ENCODE measurements at regions not wholly inside any gene's neighbourhood (a gene's known extent, or its start where the extent isn't known, plus 50 kb on each side); places are given as distances from the start of the nearest gene placed in this dataset.

DNA sequence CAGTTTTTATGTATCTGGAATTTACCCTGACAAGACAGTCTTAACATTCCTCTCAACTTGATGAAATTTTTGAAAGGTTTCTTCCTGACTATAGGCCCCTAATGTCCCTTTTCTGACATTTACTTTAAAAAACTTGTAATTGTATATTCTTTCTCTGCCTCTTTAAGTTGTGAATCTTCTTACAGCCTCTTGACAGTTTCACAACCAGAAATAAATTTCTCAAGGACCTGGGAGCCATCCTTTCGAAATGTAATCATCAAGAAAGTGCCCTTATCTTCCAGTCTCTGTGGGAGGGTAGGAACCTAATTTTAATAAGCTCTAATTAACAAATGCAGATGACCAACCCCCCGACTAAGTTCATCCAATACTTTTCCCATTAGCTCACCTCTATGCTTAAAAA lies 403.6 kb upstream of the GJE1 start:
- 62 to 68% (median 65%) methylated on average over 2 of the region's 2 CpGs for WGBS, 4 donors
- Histone ChIP-seq H3K27me3 (no peaks in the 10 kb centered on the region), H3K27ac (no peak overlapping the region), H3K4me3 (no peak overlapping the region), H3K36me3 (replicated peaks in 1 of 2) (no peaks in the 10 kb centered on the region), H3K9me3 (replicated peaks in 1 of 3) (no peaks in the 10 kb centered on the region), H3K4me1 (replicated peaks in 1 of 2) (no peaks in the 10 kb centered on the region)
- DNase-seq, result no peak
- intact Hi-C loops (cut with DNase I), result no loop called here
- TF ChIP-seq POLR2A (IDR thresholded peaks at IDR 0.05), result no peak
- TF ChIP-seq, protein P1, sequence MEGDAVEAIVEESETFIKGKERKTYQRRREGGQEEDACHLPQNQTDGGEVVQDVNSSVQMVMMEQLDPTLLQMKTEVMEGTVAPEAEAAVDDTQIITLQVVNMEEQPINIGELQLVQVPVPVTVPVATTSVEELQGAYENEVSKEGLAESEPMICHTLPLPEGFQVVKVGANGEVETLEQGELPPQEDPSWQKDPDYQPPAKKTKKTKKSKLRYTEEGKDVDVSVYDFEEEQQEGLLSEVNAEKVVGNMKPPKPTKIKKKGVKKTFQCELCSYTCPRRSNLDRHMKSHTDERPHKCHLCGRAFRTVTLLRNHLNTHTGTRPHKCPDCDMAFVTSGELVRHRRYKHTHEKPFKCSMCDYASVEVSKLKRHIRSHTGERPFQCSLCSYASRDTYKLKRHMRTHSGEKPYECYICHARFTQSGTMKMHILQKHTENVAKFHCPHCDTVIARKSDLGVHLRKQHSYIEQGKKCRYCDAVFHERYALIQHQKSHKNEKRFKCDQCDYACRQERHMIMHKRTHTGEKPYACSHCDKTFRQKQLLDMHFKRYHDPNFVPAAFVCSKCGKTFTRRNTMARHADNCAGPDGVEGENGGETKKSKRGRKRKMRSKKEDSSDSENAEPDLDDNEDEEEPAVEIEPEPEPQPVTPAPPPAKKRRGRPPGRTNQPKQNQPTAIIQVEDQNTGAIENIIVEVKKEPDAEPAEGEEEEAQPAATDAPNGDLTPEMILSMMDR (IDR thresholded peaks at IDR 0.05), result no peak

DNA sequence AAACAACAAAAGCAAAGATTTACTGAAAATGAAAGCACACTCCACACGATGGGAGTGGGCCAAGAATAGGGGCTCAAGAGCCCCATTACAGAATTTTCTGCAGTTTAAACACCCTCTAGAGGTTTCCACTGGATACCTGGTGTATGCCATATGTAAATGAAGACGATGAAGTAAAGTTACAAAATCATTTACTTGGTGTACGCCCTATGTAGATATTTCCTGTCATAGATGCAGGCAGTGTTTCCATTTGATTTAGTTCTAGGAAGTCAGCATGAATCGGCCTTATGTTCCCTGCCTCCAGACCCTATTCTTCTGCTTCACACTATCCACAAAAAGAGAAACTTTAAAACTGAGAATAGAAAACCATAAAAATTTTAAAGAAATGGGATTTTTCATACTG lies 404.4 kb upstream of the GJE1 start:
- no peak for DNase-seq
- H3K27ac ChIP-seq, result no peak overlapping the region
- H3K27me3 ChIP-seq, result no peaks in the 10 kb centered on the region
- no peaks in the 10 kb centered on the region for H3K9me3 ChIP-seq (replicated peaks in 1 of 3)
- H3K4me3 ChIP-seq, result no peak overlapping the region
- TF ChIP-seq, protein P1 (IDR thresholded peaks at IDR 0.05), result no peak
- no peak for TF ChIP-seq POLR2A (IDR thresholded peaks at IDR 0.05)
- H3K36me3 ChIP-seq (replicated peaks in 1 of 2), result no peaks in the 10 kb centered on the region
- H3K4me1 ChIP-seq (replicated peaks in 1 of 2), result no peaks in the 10 kb centered on the region
- intact Hi-C loops (cut with DNase I), result no loop called here
- 60 to 67% (median 62%) methylated on average over 4 of the region's 4 CpGs for WGBS, 4 donors

DNA sequence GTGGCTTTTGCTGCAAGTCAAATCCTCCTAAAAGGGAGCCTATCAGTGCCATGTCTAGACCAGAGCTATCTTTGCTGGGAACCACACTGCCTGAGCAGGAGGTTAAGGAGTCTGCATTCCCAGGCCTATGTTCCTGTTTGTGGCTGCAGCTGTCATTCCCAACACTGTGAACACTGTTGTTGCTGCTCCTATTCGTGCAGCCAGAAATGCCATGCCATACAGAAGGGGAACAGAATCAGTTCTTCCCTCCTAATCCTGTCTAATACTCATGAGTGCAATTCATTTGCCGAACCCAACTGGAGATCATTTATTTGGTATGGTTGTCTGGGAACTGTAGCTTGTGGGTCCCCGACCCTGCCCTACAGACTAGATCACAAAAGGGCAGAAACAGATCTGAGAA lies 406.5 kb upstream of the GJE1 start:
- Histone ChIP-seq H3K9me3 (replicated peaks in 1 of 3) (no peaks in the 10 kb centered on the region), H3K4me1 (replicated peaks in 1 of 2) (no peaks in the 10 kb centered on the region), H3K4me3 (no peak overlapping the region), H3K27ac (no peak overlapping the region), H3K36me3 (replicated peaks in 1 of 2) (no peaks in the 10 kb centered on the region), H3K27me3 (no peaks in the 10 kb centered on the region)
- intact Hi-C loops (cut with DNase I), result no loop called here
- no peak for TF ChIP-seq POLR2A (IDR thresholded peaks at IDR 0.05)
- TF ChIP-seq, protein P1 (IDR thresholded peaks at IDR 0.05), result no peak
- no peak for DNase-seq
- 56 to 70% (median 61%) methylated on average over 3 of the region's 3 CpGs for WGBS, 4 donors

DNA sequence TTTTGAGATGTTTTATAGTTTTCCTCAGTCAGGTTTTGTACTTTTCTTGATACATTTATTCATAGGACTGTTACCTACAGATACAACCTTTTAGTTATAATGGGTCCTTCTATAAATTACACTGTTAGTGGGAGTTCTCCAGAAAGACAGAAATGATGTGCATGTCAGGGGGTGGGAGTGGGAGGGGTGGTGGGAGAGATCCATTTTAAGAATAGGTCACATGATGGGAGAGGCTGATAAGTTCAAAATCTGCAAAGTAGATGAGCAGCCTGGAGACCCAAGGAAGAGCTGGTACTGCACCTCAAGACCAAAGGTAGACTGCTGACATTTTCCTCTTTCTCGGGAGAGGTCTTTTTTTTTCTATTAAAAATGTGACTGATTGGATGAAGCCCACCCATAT lies 408.0 kb upstream of the GJE1 start:
- WGBS, 4 donors, result 71 to 89% (median 83%) methylated on average over 1 of the region's 1 CpG
- DNase-seq, result no peak
- H3K4me3 ChIP-seq, result no peak overlapping the region
- no peaks in the 10 kb centered on the region for H3K4me1 ChIP-seq (replicated peaks in 1 of 2)
- no peaks in the 10 kb centered on the region for H3K27me3 ChIP-seq
- no peaks in the 10 kb centered on the region for H3K36me3 ChIP-seq (replicated peaks in 1 of 2)
- TF ChIP-seq POLR2A (IDR thresholded peaks at IDR 0.05), result no peak
- TF ChIP-seq, protein P1 (IDR thresholded peaks at IDR 0.05), result no peak
- intact Hi-C loops (cut with DNase I), result no loop called here
- H3K9me3 ChIP-seq (replicated peaks in 1 of 3), result no peaks in the 10 kb centered on the region
- no peak overlapping the region for H3K27ac ChIP-seq
